ENCODE measurements at regions not wholly inside any gene's neighbourhood (a gene's known extent, or its start where the extent isn't known, plus 50 kb on each side); places are given as distances from the start of the nearest gene placed in this dataset.

GRCh38 chr5:167229751-167230150 lies 1061.7 kb upstream of the WWC1 start:
- Histone ChIP-seq H3K27ac (ENCODE audit: low read depth, low read length) (no peak overlapping the region), H3K9me2 (replicated peaks; ENCODE audit: insufficient read depth, low read length) (no peaks in the 10 kb centered on the region), H3K79me2 (ENCODE audit: insufficient read depth, low read length) (no peaks in the 10 kb centered on the region), H3K9me3 (ENCODE audit: insufficient read depth, low read length) (no peaks in the 10 kb centered on the region), H3K9ac (ENCODE audit: low read length) (no peak overlapping the region), H2AFZ (ENCODE audit: low read depth, low read length, severe bottlenecking) (no peak overlapping the region), H3K27me3 (ENCODE audit: low read length) (no peaks in the 10 kb centered on the region), H3K4me2 (ENCODE audit: low read depth, low read length, poor library complexity, severe bottlenecking) (no peak overlapping the region), H3F3A (ENCODE audit: insufficient read depth) (no peaks in the 10 kb centered on the region), H4K20me1 (ENCODE audit: low read depth, low read length) (no peaks in the 10 kb centered on the region), H3K4me3 (ENCODE audit: insufficient read depth, low read length, poor library complexity, severe bottlenecking) (no peak overlapping the region), H3K36me3 (ENCODE audit: low read length) (no peaks in the 10 kb centered on the region)
- TF ChIP-seq CTCF (IDR thresholded peaks at IDR 0.05; ENCODE audit: insufficient read depth, low read length, poor library complexity, severe bottlenecking) (no peak), EZH2phosphoT487 (conservative IDR thresholded peaks at IDR 0.05; ENCODE audit: low read length) (no peak)

DNA sequence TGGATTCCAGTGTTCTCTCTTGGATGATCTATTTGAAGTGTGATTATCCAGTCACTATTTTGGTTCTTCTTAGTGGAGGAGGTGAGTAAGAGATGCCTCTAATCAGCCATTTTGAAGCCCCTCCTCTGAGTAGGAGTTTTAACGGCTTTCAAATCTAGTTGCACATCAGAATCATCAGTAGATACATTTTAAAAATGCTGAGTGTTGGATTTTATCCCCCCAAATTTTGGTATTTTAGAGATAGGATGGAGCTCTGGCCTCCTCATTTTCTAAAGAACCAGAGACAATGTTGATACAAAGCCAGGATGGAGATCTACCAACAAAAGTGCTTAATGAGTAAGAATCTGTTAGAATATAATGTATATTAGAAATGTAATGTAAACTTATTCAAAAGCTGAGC lies 1061.0 kb upstream of the WWC1 start:
- no peaks in the 10 kb centered on the region for H4K20me1 ChIP-seq (ENCODE audit: low read depth, low read length)
- H3K9ac ChIP-seq (ENCODE audit: low read length) = no peak overlapping the region
- no peak overlapping the region for H3K4me2 ChIP-seq (ENCODE audit: low read depth, low read length, poor library complexity, severe bottlenecking)
- no peak overlapping the region for H2AFZ ChIP-seq (ENCODE audit: low read depth, low read length, severe bottlenecking)
- H3K27me3 ChIP-seq (ENCODE audit: low read length) = no peaks in the 10 kb centered on the region
- H3K36me3 ChIP-seq (ENCODE audit: low read length) = no peaks in the 10 kb centered on the region
- no peak overlapping the region for H3K27ac ChIP-seq (ENCODE audit: low read depth, low read length)
- H3K4me3 ChIP-seq (ENCODE audit: insufficient read depth, low read length, poor library complexity, severe bottlenecking) = no peak overlapping the region
- TF ChIP-seq EZH2phosphoT487 (conservative IDR thresholded peaks at IDR 0.05; ENCODE audit: low read length) = no peak
- TF ChIP-seq CTCF (IDR thresholded peaks at IDR 0.05; ENCODE audit: insufficient read depth, low read length, poor library complexity, severe bottlenecking) = no peak
- H3K9me3 ChIP-seq (ENCODE audit: insufficient read depth, low read length) = no peaks in the 10 kb centered on the region
- no peaks in the 10 kb centered on the region for H3K9me2 ChIP-seq (replicated peaks; ENCODE audit: insufficient read depth, low read length)
- H3K79me2 ChIP-seq (ENCODE audit: insufficient read depth, low read length) = no peaks in the 10 kb centered on the region
- no peaks in the 10 kb centered on the region for H3F3A ChIP-seq (ENCODE audit: insufficient read depth)

DNA sequence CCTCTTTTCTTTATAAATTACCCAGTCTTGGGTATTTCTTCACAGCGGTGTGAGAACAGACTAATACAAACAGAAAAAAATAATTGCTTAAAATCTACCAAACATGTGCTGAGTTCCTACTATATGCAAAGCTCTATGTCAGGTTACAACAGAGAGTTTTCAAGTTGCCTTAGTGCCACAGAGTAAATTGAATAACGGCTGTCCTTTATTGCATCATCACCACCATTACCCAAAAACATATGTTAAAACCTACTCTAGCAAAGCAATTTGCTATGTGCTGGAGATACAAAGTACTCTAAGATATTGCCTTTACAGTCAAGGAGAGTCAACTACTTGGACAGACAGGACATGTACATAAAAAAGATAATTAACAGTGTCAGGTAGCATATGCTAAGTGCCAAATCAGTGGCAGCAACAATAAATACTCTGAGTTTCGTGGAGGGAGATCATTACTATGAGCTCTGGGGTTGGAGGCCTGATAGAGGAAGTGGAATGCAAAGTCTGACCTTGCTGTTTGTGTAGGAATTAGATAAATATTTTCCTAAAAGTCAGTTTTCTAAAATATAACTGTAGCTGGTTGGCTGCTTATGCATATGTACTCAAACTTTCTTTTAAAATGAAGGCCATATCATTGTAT lies 1058.7 kb upstream of the WWC1 start:
- Histone ChIP-seq H3K27me3 (ENCODE audit: low read length) (no peaks in the 10 kb centered on the region), H3K79me2 (ENCODE audit: insufficient read depth, low read length) (no peaks in the 10 kb centered on the region), H3K4me3 (ENCODE audit: insufficient read depth, low read length, poor library complexity, severe bottlenecking) (no peak overlapping the region), H3K36me3 (ENCODE audit: low read length) (no peaks in the 10 kb centered on the region), H4K20me1 (ENCODE audit: low read depth, low read length) (no peaks in the 10 kb centered on the region), H3K4me2 (ENCODE audit: low read depth, low read length, poor library complexity, severe bottlenecking) (no peak overlapping the region), H3K9me2 (replicated peaks; ENCODE audit: insufficient read depth, low read length) (no peaks in the 10 kb centered on the region), H3K9ac (ENCODE audit: low read length) (no peak overlapping the region), H3K9me3 (ENCODE audit: insufficient read depth, low read length) (no peaks in the 10 kb centered on the region), H3F3A (ENCODE audit: insufficient read depth) (no peaks in the 10 kb centered on the region), H3K27ac (ENCODE audit: low read depth, low read length) (no peak overlapping the region), H2AFZ (ENCODE audit: low read depth, low read length, severe bottlenecking) (no peak overlapping the region)
- no peak for TF ChIP-seq CTCF (IDR thresholded peaks at IDR 0.05; ENCODE audit: insufficient read depth, low read length, poor library complexity, severe bottlenecking)
- no peak for TF ChIP-seq EZH2phosphoT487 (conservative IDR thresholded peaks at IDR 0.05; ENCODE audit: low read length)

Data from SU-DHL-6 (cell line).